SK-N-SH treated with all-trans-retinoic acid at 6 μM for 48 hours (cell line): ENCODE measurements at regions not wholly inside any gene's neighbourhood (a gene's known extent, or its start where the extent isn't known, plus 50 kb on each side); places are given as distances from the start of the nearest gene placed in this dataset.

ENCODE experiments used
- ARNTL ChIP-seq: fragments of 450-650 bp; formaldehyde crosslinking; IDR thresholded peaks from 2 replicates; pipeline ENCODE4 v1.5.0; 2020; ENCODE audit warnings: low read depth, mild to moderate bottlenecking, moderate library complexity, borderline replicate concordance
- CSDC2 ChIP-seq: fragments of 250-450 bp; sonication (Bioruptor Pico); IDR thresholded peaks from 2 replicates; pipeline ENCODE4 v1.5.0; 2020; ENCODE audit warnings: mild to moderate bottlenecking, moderate library complexity
- CSRNP3 ChIP-seq: fragments of 250-450 bp; sonication (Bioruptor Pico); IDR thresholded peaks from 2 replicates; pipeline ENCODE4 v1.5.1; 2021; ENCODE audit warnings: mild to moderate bottlenecking, moderate library complexity
- ISL1 ChIP-seq: fragments of 250-450 bp; sonication (Bioruptor Pico); IDR thresholded peaks from 2 replicates; pipeline ENCODE4 v2.1.2; 2022; ENCODE audit warnings: mild to moderate bottlenecking, moderate library complexity
- PATZ1 ChIP-seq: fragments of 250-450 bp; sonication (Bioruptor Pico); IDR thresholded peaks from 2 replicates; pipeline ENCODE4 v1.8.0; 2020; ENCODE audit warnings: mild to moderate bottlenecking, moderate library complexity, borderline replicate concordance
- POU6F1 ChIP-seq: fragments of 250-450 bp; sonication (Bioruptor Pico); IDR thresholded peaks from 2 replicates; pipeline ENCODE4 v1.8.0; 2021; ENCODE audit warnings: low read depth, mild to moderate bottlenecking, moderate library complexity, borderline replicate concordance
- PPARA ChIP-seq: fragments of 250-450 bp; sonication (Bioruptor Pico); IDR thresholded peaks from 2 replicates; pipeline ENCODE4 v1.5.0; 2020; ENCODE audit warnings: mild to moderate bottlenecking, borderline replicate concordance
- SNAI2 ChIP-seq: fragments of 250-450 bp; sonication (Bioruptor Pico); IDR thresholded peaks from 2 replicates; pipeline ENCODE4 v1.5.0; 2020; ENCODE audit warnings: mild to moderate bottlenecking, moderate library complexity
- TSHZ2 ChIP-seq: fragments of 250-450 bp; sonication (Bioruptor Pico); IDR thresholded peaks from 2 replicates; pipeline ENCODE4 v1.5.0; 2020; ENCODE audit warnings: mild to moderate bottlenecking, moderate library complexity
- ZC3H10 ChIP-seq: fragments of 250-450 bp; sonication (Bioruptor Pico); IDR thresholded peaks from 2 replicates; pipeline ENCODE4 v1.5.1; 2021; ENCODE audit warnings: mild to moderate bottlenecking, moderate library complexity
- ZNF565 ChIP-seq: fragments of 450-650 bp; formaldehyde crosslinking; conservative IDR thresholded peaks from 2 replicates; pipeline ENCODE4 v1.5.0; 2020; ENCODE audit warnings: low read depth, mild to moderate bottlenecking, moderate library complexity
- ZNF70 ChIP-seq: fragments of 450-650 bp; formaldehyde crosslinking; IDR thresholded peaks from 2 replicates; pipeline ENCODE4 v1.5.0; 2020; ENCODE audit warnings: mild to moderate bottlenecking, moderate library complexity
- ZNF8 ChIP-seq: fragments of 450-650 bp; formaldehyde crosslinking; IDR thresholded peaks from 2 replicates; pipeline ENCODE4 v1.5.0; 2020; ENCODE audit warnings: mild to moderate bottlenecking, moderate library complexity

GRCh38 chr1:71245246-71245645 is 164.4 kb upstream of the ZRANB2 start:
- TF ChIP-seq PATZ1 (CRISPR knock-in tag) (no peak), ZC3H10 (CRISPR knock-in tag) (no peak), POU6F1 (no peak), CSDC2 (CRISPR knock-in tag) (no peak), ARNTL (CRISPR knock-in tag) (no peak), ZNF70 (CRISPR knock-in tag) (no peak), ZNF8 (CRISPR knock-in tag) (no peak), TSHZ2 (CRISPR knock-in tag) (no peak), SNAI2 (CRISPR knock-in tag) (no peak), PPARA (no peak), ZNF565 (CRISPR knock-in tag) (no peak), CSRNP3 (CRISPR knock-in tag) (no peak), ISL1 (CRISPR knock-in tag) (no peak)
